ENCODE measurements at regions not wholly inside any gene's neighbourhood (a gene's known extent, or its start where the extent isn't known, plus 50 kb on each side); places are given as distances from the start of the nearest gene placed in this dataset.

DNA sequence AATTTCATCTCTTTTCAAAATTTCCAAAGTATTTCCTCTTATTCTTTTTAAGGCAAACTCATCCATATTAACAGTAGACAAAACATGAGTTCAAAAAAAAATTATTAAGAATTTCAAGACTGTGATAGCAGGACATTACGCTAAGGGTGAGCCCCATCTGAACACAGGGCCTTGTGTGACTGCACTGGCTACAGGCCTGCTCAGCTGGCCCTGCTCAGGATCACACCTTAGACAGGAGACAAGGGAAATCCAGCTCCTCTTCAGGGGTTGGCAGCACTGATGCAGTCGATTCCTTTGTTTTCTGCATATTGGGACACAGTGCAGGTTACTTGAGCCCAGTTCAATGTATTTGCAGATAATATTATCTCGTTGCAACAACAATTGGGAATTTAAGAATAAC, 444.7 kb downstream of the PLK2 start:
- no peaks in the 10 kb centered on the region for H3K27me3 ChIP-seq
- no peak for TF ChIP-seq POLR2A (IDR thresholded peaks at IDR 0.05)
- TF ChIP-seq EP300 (IDR thresholded peaks at IDR 0.05), result no peak
- TF ChIP-seq, protein P1, sequence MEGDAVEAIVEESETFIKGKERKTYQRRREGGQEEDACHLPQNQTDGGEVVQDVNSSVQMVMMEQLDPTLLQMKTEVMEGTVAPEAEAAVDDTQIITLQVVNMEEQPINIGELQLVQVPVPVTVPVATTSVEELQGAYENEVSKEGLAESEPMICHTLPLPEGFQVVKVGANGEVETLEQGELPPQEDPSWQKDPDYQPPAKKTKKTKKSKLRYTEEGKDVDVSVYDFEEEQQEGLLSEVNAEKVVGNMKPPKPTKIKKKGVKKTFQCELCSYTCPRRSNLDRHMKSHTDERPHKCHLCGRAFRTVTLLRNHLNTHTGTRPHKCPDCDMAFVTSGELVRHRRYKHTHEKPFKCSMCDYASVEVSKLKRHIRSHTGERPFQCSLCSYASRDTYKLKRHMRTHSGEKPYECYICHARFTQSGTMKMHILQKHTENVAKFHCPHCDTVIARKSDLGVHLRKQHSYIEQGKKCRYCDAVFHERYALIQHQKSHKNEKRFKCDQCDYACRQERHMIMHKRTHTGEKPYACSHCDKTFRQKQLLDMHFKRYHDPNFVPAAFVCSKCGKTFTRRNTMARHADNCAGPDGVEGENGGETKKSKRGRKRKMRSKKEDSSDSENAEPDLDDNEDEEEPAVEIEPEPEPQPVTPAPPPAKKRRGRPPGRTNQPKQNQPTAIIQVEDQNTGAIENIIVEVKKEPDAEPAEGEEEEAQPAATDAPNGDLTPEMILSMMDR (IDR thresholded peaks at IDR 0.05), result no peak
- TF ChIP-seq POLR2AphosphoS5 (IDR thresholded peaks at IDR 0.05), result no peak
- no peak for DNase-seq
- H3K27ac ChIP-seq, result no peak overlapping the region
- no peak overlapping the region for H3K4me3 ChIP-seq
- peaks cover 0 to 12% (median 9%) of the 10 kb centered on the region in 4 donors for H3K4me1 ChIP-seq
- no peaks in the 10 kb centered on the region for H3K36me3 ChIP-seq
- 88 to 91% methylated on average over 3 of the region's 3 CpGs for WGBS, 2 donors
- H3K9me3 ChIP-seq, result no peaks in the 10 kb centered on the region
- ATAC-seq (ENCODE audit: low FRiP score in 2 of 2), result no peak

DNA sequence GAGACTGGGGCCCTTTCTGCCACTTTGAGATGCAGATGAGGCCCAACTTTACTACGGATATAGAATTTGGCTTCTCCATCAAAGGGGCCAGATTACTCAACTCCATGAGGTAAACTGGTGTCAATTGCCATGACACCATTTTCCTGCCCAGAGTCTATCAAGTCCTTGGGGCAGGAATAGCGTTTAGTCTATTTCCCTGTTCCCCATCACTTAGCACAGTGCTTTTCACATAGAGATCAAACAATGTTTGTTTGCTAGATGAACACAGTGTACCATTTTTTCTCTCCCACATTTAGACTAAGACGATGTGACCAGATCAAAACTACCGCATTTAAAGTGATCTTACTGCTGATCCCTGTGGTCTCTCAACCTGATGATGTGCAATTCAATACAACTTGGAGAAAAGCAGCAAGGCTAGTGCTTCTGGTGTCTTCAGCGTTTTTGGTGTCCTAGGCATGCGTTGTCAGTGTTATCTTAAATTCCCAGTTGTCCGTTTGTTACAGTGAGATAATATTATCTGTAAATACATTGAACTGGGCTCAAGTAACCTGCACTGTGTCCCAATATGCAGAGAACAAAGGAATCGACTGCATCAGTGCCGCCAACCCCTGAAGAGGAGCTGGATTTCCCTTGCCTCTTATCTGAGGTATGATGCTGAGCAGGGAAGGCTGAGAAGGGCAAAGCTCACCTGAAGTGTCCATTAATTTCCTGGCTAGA, 446.2 kb downstream of the PLK2 start:
- Histone ChIP-seq H3K27me3 (no peaks in the 10 kb centered on the region), H3K9me3 (no peaks in the 10 kb centered on the region), H3K4me1 (no peaks in the 10 kb centered on the region), H3K36me3 (no peaks in the 10 kb centered on the region), H3K27ac (no peak overlapping the region), H3K4me3 (no peak overlapping the region)
- no peak for ATAC-seq (ENCODE audit: low FRiP score in 2 of 2)
- WGBS, 2 donors, result 92% methylated on average over 9 of the region's 9 CpGs
- DNase-seq, result no peak
- TF ChIP-seq POLR2A (IDR thresholded peaks at IDR 0.05) (no peak), EP300 (IDR thresholded peaks at IDR 0.05) (no peak), POLR2AphosphoS5 (IDR thresholded peaks at IDR 0.05) (no peak)
- TF ChIP-seq, protein P1 (IDR thresholded peaks at IDR 0.05), result no peak

DNA sequence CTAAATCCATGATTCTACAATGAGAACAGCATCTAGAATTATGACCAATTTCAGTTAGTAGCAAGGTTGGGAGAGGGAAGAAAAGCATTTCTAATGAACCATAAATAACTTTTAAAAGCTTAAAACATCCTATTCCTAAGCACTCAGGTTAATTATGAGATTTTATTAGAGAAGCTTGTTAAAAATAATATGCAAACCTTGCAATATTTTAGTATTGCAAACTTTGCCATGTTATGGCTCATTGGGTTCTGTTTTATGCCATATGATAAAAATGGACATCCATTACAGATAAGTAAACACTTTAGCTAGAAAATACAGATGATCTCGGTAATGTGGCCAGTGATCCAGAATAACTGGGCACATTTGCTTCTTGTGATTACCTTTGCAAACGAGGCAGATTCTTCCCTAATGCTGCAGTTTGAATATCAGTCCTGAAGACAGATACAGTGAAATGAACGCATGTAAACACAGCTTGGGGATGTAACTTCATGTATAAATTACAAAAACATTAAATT, 447.0 kb downstream of the PLK2 start:
- Histone ChIP-seq H3K4me3 (no peak overlapping the region), H3K36me3 (no peaks in the 10 kb centered on the region), H3K9me3 (no peaks in the 10 kb centered on the region), H3K4me1 (no peaks in the 10 kb centered on the region), H3K27me3 (no peaks in the 10 kb centered on the region), H3K27ac (no peak overlapping the region)
- DNase-seq, result no peak
- no peak for ATAC-seq (ENCODE audit: low FRiP score in 2 of 2)
- TF ChIP-seq, protein P1 (IDR thresholded peaks at IDR 0.05), result no peak
- TF ChIP-seq POLR2AphosphoS5 (IDR thresholded peaks at IDR 0.05) (no peak), POLR2A (IDR thresholded peaks at IDR 0.05) (no peak), EP300 (IDR thresholded peaks at IDR 0.05) (no peak)
- WGBS, 2 donors, result 85 to 90% methylated on average over 3 of the region's 3 CpGs

DNA sequence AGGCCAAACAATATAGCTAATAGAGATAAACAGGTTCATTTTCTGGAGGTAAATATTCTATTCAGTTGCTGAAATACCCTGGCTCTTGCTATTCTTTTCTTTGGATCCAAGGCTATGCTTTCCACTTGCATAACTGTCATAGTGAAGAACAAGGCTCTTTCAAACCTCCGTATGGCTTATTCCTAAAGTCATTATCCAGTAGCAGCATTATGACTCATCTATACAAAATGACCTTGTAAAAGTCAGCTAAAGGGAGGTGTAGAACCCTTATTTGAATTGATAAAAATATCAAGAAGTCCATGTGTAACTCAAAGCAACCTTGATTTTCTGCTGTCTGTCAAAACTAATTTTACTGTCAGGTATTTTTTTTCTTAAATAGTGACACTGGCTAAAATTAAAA, 447.8 kb downstream of the PLK2 start:
- no peak overlapping the region for H3K4me3 ChIP-seq
- ATAC-seq (ENCODE audit: low FRiP score in 2 of 2), result no peak
- DNase-seq, result no peak
- H3K27ac ChIP-seq, result no peak overlapping the region
- no peaks in the 10 kb centered on the region for H3K9me3 ChIP-seq
- no peaks in the 10 kb centered on the region for H3K36me3 ChIP-seq
- TF ChIP-seq POLR2AphosphoS5 (IDR thresholded peaks at IDR 0.05) (no peak), EP300 (IDR thresholded peaks at IDR 0.05) (no peak), POLR2A (IDR thresholded peaks at IDR 0.05) (no peak)
- TF ChIP-seq, protein P1 (IDR thresholded peaks at IDR 0.05), result no peak
- WGBS, 2 donors, result 65 to 80% methylated on average over 1 of the region's 1 CpG
- H3K27me3 ChIP-seq, result no peaks in the 10 kb centered on the region
- no peaks in the 10 kb centered on the region for H3K4me1 ChIP-seq

DNA sequence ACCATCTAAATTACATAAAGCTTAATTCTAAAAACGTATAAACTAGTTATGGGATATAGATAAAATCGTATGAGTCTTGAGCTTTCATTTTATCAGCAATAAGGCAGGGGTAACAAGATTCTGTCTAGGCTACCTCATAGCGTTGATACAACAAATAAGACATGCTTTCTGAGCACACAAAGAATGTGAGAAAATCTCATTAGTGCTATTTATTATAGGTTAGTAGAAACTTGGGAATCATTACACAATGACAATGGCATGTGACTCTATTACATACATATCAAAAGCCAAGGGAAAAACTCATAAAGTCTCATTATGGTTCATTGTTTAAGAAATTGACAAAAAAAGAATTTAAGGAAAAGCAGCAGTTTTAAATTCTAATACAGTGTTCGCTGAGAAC, 448.6 kb downstream of the PLK2 start:
- no peak for ATAC-seq (ENCODE audit: low FRiP score in 2 of 2)
- Histone ChIP-seq H3K36me3 (no peaks in the 10 kb centered on the region), H3K4me1 (no peaks in the 10 kb centered on the region), H3K4me3 (no peak overlapping the region), H3K27me3 (no peaks in the 10 kb centered on the region), H3K27ac (no peak overlapping the region), H3K9me3 (no peaks in the 10 kb centered on the region)
- 58 to 84% methylated on average over 4 of the region's 4 CpGs for WGBS, 2 donors
- no peak for DNase-seq
- TF ChIP-seq POLR2A (IDR thresholded peaks at IDR 0.05) (no peak), EP300 (IDR thresholded peaks at IDR 0.05) (no peak), POLR2AphosphoS5 (IDR thresholded peaks at IDR 0.05) (no peak)
- TF ChIP-seq, protein P1 (IDR thresholded peaks at IDR 0.05), result no peak
